ENCODE measurements at regions not wholly inside any gene's neighbourhood (a gene's known extent, or its start where the extent isn't known, plus 50 kb on each side); places are given as distances from the start of the nearest gene placed in this dataset.

GRCh38 chr17:13353590-13353989, 248.1 kb downstream of the HS3ST3A1 start:
- no peak for DNase-seq (ENCODE audit: low spot score)

GRCh38 chr17:13352747-13353415, 248.8 kb downstream of the HS3ST3A1 start:
- no peak for DNase-seq (ENCODE audit: low spot score)

GRCh38 chr17:13351046-13351445, 250.7 kb downstream of the HS3ST3A1 start:
- DNase-seq (ENCODE audit: low spot score) = no peak

GRCh38 chr17:13350466-13350865, 251.3 kb downstream of the HS3ST3A1 start:
- DNase-seq (ENCODE audit: low spot score) = no peak

GRCh38 chr17:13346996-13347762, 254.6 kb downstream of the HS3ST3A1 start:
- DNase-seq (ENCODE audit: low spot score) = no peak

GRCh38 chr17:13346592-13346991, 255.1 kb downstream of the HS3ST3A1 start:
- DNase-seq (ENCODE audit: low spot score) = no peak

GRCh38 chr17:13346081-13346533, 255.6 kb downstream of the HS3ST3A1 start:
- no peak for DNase-seq (ENCODE audit: low spot score)

GRCh38 chr17:13338421-13338820, 263.3 kb downstream of the HS3ST3A1 start:
- DNase-seq (ENCODE audit: low spot score) = no peak

GRCh38 chr17:13337864-13338371, 263.8 kb downstream of the HS3ST3A1 start:
- peak; percentile 24 for DNase-seq (ENCODE audit: low spot score)

GRCh38 chr17:13337151-13337550, 264.6 kb downstream of the HS3ST3A1 start:
- DNase-seq (ENCODE audit: low spot score) = no peak

GRCh38 chr17:13334374-13334773, 267.4 kb downstream of the HS3ST3A1 start:
- DNase-seq (ENCODE audit: low spot score) = no peak

- no peak for DNase-seq (ENCODE audit: low spot score)
These were observed 268.1 kb downstream of the HS3ST3A1 start for GRCh38 chr17:13333661-13334060.

- DNase-seq (ENCODE audit: low spot score) = no peak
These were observed 269.5 kb downstream of the HS3ST3A1 start for GRCh38 chr17:13332207-13332606.

GRCh38 chr17:13329421-13329820, 272.3 kb downstream of the HS3ST3A1 start:
- no peak for DNase-seq (ENCODE audit: low spot score)

GRCh38 chr17:13323990-13324389, 277.7 kb downstream of the HS3ST3A1 start:
- no peak for DNase-seq (ENCODE audit: low spot score)

GRCh38 chr17:13321951-13322701, 279.6 kb downstream of the HS3ST3A1 start:
- DNase-seq (ENCODE audit: low spot score) = no peak

GRCh38 chr17:13320046-13320785, 281.5 kb downstream of the HS3ST3A1 start:
- DNase-seq (ENCODE audit: low spot score) = no peak

- DNase-seq (ENCODE audit: low spot score) = no peak
These were observed 285.1 kb downstream of the HS3ST3A1 start for GRCh38 chr17:13316657-13317056.

GRCh38 chr17:13311306-13311705, 290.4 kb downstream of the HS3ST3A1 start:
- no peak for DNase-seq (ENCODE audit: low spot score)

- no peak for DNase-seq (ENCODE audit: low spot score)
These were observed 290.9 kb downstream of the HS3ST3A1 start for GRCh38 chr17:13310858-13311257.

GRCh38 chr17:13306310-13306962, 288.6 kb upstream of the ELAC2 start:
- peak; percentile 30 for DNase-seq (ENCODE audit: low spot score)

All from D341Med (cell line).